ENCODE measurements at regions not wholly inside any gene's neighbourhood (a gene's known extent, or its start where the extent isn't known, plus 50 kb on each side); places are given as distances from the start of the nearest gene placed in this dataset.

DNA sequence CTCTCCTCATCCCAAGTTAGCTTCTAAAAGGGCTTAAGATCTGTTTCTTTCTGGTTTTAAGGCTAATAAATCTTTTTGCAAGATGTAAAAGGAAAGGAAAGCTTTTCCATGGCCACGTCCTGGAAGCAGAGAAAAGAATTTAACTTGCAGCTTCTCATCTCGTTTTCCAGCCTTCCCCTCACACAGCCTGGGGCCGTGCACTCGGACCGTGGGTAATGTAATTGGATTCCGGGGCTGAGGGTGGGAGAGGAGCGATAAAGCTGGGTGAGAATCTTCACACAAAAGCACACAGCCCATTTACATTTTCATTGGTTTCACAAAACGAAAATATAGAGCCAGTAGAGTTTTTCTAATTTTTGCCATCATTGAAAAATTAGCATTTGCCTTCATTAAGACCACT lies 91.2 kb downstream of the IRX2 start:
- Histone ChIP-seq H3K27ac (ENCODE audit: low read depth, low read length) (no peak overlapping the region), H3K4me2 (ENCODE audit: low read depth, low read length, poor library complexity, severe bottlenecking) (no peak overlapping the region), H3K9me3 (ENCODE audit: insufficient read depth, low read length) (no peaks in the 10 kb centered on the region), H3K9me2 (replicated peaks; ENCODE audit: insufficient read depth, low read length) (no peaks in the 10 kb centered on the region), H3F3A (ENCODE audit: insufficient read depth) (no peaks in the 10 kb centered on the region), H3K79me2 (ENCODE audit: insufficient read depth, low read length) (no peaks in the 10 kb centered on the region), H2AFZ (ENCODE audit: low read depth, low read length, severe bottlenecking) (no peak overlapping the region), H3K9ac (ENCODE audit: low read length) (no peak overlapping the region), H3K4me3 (ENCODE audit: insufficient read depth, low read length, poor library complexity, severe bottlenecking) (no peak overlapping the region), H3K36me3 (ENCODE audit: low read length) (no peaks in the 10 kb centered on the region), H4K20me1 (ENCODE audit: low read depth, low read length) (no peaks in the 10 kb centered on the region), H3K27me3 (ENCODE audit: low read length) (no peaks in the 10 kb centered on the region)
- TF ChIP-seq EZH2phosphoT487 (conservative IDR thresholded peaks at IDR 0.05; ENCODE audit: low read length): no peak
- TF ChIP-seq, protein P1, sequence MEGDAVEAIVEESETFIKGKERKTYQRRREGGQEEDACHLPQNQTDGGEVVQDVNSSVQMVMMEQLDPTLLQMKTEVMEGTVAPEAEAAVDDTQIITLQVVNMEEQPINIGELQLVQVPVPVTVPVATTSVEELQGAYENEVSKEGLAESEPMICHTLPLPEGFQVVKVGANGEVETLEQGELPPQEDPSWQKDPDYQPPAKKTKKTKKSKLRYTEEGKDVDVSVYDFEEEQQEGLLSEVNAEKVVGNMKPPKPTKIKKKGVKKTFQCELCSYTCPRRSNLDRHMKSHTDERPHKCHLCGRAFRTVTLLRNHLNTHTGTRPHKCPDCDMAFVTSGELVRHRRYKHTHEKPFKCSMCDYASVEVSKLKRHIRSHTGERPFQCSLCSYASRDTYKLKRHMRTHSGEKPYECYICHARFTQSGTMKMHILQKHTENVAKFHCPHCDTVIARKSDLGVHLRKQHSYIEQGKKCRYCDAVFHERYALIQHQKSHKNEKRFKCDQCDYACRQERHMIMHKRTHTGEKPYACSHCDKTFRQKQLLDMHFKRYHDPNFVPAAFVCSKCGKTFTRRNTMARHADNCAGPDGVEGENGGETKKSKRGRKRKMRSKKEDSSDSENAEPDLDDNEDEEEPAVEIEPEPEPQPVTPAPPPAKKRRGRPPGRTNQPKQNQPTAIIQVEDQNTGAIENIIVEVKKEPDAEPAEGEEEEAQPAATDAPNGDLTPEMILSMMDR (IDR thresholded peaks at IDR 0.05; ENCODE audit: insufficient read depth, low read length, poor library complexity, severe bottlenecking): no peak

- no peaks in the 10 kb centered on the region for H3K79me2 ChIP-seq (ENCODE audit: insufficient read depth, low read length)
- H3K9me2 ChIP-seq (replicated peaks; ENCODE audit: insufficient read depth, low read length): no peaks in the 10 kb centered on the region
- H3K4me2 ChIP-seq (ENCODE audit: low read depth, low read length, poor library complexity, severe bottlenecking): no peak overlapping the region
- no peaks in the 10 kb centered on the region for H3K27me3 ChIP-seq (ENCODE audit: low read length)
- H4K20me1 ChIP-seq (ENCODE audit: low read depth, low read length): no peaks in the 10 kb centered on the region
- no peak overlapping the region for H3K27ac ChIP-seq (ENCODE audit: low read depth, low read length)
- no peaks in the 10 kb centered on the region for H3F3A ChIP-seq (ENCODE audit: insufficient read depth)
- H2AFZ ChIP-seq (ENCODE audit: low read depth, low read length, severe bottlenecking): no peak overlapping the region
- H3K4me3 ChIP-seq (ENCODE audit: insufficient read depth, low read length, poor library complexity, severe bottlenecking): no peak overlapping the region
- no peak overlapping the region for H3K9ac ChIP-seq (ENCODE audit: low read length)
- no peaks in the 10 kb centered on the region for H3K9me3 ChIP-seq (ENCODE audit: insufficient read depth, low read length)
- no peak for TF ChIP-seq EZH2phosphoT487 (conservative IDR thresholded peaks at IDR 0.05; ENCODE audit: low read length)
- TF ChIP-seq, protein P1 (IDR thresholded peaks at IDR 0.05; ENCODE audit: insufficient read depth, low read length, poor library complexity, severe bottlenecking): no peak
- no peaks in the 10 kb centered on the region for H3K36me3 ChIP-seq (ENCODE audit: low read length)
These were observed 92.5 kb downstream of the IRX2 start for GRCh38 chr5:2658881-2659470.

- Histone ChIP-seq H4K20me1 (ENCODE audit: low read depth, low read length) (no peaks in the 10 kb centered on the region), H3K36me3 (ENCODE audit: low read length) (no peaks in the 10 kb centered on the region), H3K27me3 (ENCODE audit: low read length) (no peaks in the 10 kb centered on the region), H3K9me3 (ENCODE audit: insufficient read depth, low read length) (no peaks in the 10 kb centered on the region), H3K9me2 (replicated peaks; ENCODE audit: insufficient read depth, low read length) (no peaks in the 10 kb centered on the region), H3K4me3 (ENCODE audit: insufficient read depth, low read length, poor library complexity, severe bottlenecking) (no peak overlapping the region), H3K9ac (ENCODE audit: low read length) (no peak overlapping the region), H2AFZ (ENCODE audit: low read depth, low read length, severe bottlenecking) (no peak overlapping the region), H3F3A (ENCODE audit: insufficient read depth) (no peaks in the 10 kb centered on the region), H3K27ac (ENCODE audit: low read depth, low read length) (no peak overlapping the region), H3K4me2 (ENCODE audit: low read depth, low read length, poor library complexity, severe bottlenecking) (no peak overlapping the region), H3K79me2 (ENCODE audit: insufficient read depth, low read length) (no peaks in the 10 kb centered on the region)
- no peak for TF ChIP-seq EZH2phosphoT487 (conservative IDR thresholded peaks at IDR 0.05; ENCODE audit: low read length)
- TF ChIP-seq, protein P1 (IDR thresholded peaks at IDR 0.05; ENCODE audit: insufficient read depth, low read length, poor library complexity, severe bottlenecking): no peak
These were observed 93.0 kb downstream of the IRX2 start for GRCh38 chr5:2658447-2658846.
